Ovary (tissue), 7 donors: ENCODE measurements at regions not wholly inside any gene's neighbourhood (a gene's known extent, or its start where the extent isn't known, plus 50 kb on each side); places are given as distances from the start of the nearest gene placed in this dataset.
"Not testable (repeated sequence)": the region's sequence is repeated elsewhere in the genome, so short reads cannot be mapped to it uniquely, and the experiment has no call there.

ENCODE experiments used
- DNase-seq, 5 donors: peaks; one replicate each; pipeline ENCODE4 v3.0.0-alpha.2; 2019 to 2020
- H3K27ac ChIP-seq, 2 donors: fragments of 200-600 bp; one replicate each; pipeline versions ENCODE4 v1.5.1 to v1.8.0; 2019 to 2022
- H3K27me3 ChIP-seq: fragments of 200-600 bp; one replicate; pipeline ENCODE4 v1.8.0; 2022
- H3K36me3 ChIP-seq: fragments of 200-600 bp; sonication (generic); one replicate; pipeline ENCODE4 v1.5.1; 2019
- H3K4me1 ChIP-seq: one replicate; pipeline ENCODE4 v1.8.1; 2013; ENCODE audit warnings: mild to moderate bottlenecking, moderate library complexity; ENCODE audit not compliant: insufficient read depth
- H3K4me3 ChIP-seq: fragments of 200-600 bp; sonication (generic); one replicate; pipeline ENCODE4 v1.5.1; 2017
- H3K9me3 ChIP-seq, 2 donors: fragments of 200-600 bp in 1 of 2; sonication (generic) in 1 of 2; one replicate each; pipeline versions ENCODE4 v1.5.1 to v1.8.1; 2013 to 2019; ENCODE audit warnings: mild to moderate bottlenecking in 1 of 2, moderate library complexity in 1 of 2
- EP300 ChIP-seq: sonication (generic); formaldehyde crosslinking; IDR thresholded peaks from one replicate; pipeline ENCODE4 v1.6.1; 2017; ENCODE audit warnings: antibody characterized with exemption
- POLR2A ChIP-seq: fragments of 450-650 bp; IDR thresholded peaks from one replicate; pipeline ENCODE4 v1.6.1; 2017; ENCODE audit warnings: antibody characterized with exemption, mild to moderate bottlenecking, moderate library complexity
- WGBS, 3 donors: extraction: QIAGEN DNeasy Blood & Tissue Kit in 1 of 3; methylation state at CpG; one replicate each; pipeline versions ENCODE4 v1.1.5 to v1.1.7; 2013 to 2017; 5-methylcytosine and 5-hydroxymethylcytosine counted together
- intact Hi-C, 4 donors: fragments of 100-400 bp; cut with DNase I; formaldehyde crosslinking; loops; one replicate each; pipeline versions ENCODE4 v1.11.0 to v1.15.1; 2022 to 2023
- TF ChIP-seq, protein P1 (sequence below), 3 donors: fragments of 450-650 bp in 2 of 3; fragments of 200-600 bp in 1 of 3; IDR thresholded peaks; one replicate each; pipeline versions ENCODE4 v1.5.1 to v1.8.0; 2016 to 2022; ENCODE audit warnings: antibody characterized with exemption in 3 of 3, mild to moderate bottlenecking in 1 of 3
- donor health status: DM: no; HTN: no; CAD: no; lungs with moderate emphysema.
- donor health status: DM: no; HTN: no; CAD: no.
- donor health status: Bipolar disorder and iron deficiency.
- donor health status: DM: no; HTN: no; CAD: no.
- donor health status: DM: yes; HTN: yes; CAD: no.

DNA sequence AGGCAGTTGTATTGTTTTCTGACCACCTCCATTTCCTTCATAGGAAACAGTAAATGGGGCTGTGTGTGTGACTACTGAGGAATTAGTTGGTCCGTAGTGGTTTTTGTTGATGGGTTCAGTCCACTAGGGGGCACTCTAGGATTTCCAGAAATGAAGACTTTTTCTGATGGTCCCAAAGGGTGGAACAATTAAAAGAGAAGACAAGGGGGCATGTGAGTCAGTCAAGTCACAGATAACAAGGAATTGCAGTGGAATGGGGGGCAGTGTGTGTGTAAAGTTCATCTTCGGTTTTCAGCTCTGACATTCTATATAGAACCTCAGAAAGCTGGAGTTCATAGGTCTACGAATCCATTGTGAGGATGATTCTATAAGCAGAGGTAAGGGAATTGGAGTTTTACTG is 186.6 kb upstream of the OR4E1 start:
- no peaks in the 10 kb centered on the region for H3K4me1 ChIP-seq
- H3K9me3 ChIP-seq, result no peaks in the 10 kb centered on the region
- TF ChIP-seq, protein P1, sequence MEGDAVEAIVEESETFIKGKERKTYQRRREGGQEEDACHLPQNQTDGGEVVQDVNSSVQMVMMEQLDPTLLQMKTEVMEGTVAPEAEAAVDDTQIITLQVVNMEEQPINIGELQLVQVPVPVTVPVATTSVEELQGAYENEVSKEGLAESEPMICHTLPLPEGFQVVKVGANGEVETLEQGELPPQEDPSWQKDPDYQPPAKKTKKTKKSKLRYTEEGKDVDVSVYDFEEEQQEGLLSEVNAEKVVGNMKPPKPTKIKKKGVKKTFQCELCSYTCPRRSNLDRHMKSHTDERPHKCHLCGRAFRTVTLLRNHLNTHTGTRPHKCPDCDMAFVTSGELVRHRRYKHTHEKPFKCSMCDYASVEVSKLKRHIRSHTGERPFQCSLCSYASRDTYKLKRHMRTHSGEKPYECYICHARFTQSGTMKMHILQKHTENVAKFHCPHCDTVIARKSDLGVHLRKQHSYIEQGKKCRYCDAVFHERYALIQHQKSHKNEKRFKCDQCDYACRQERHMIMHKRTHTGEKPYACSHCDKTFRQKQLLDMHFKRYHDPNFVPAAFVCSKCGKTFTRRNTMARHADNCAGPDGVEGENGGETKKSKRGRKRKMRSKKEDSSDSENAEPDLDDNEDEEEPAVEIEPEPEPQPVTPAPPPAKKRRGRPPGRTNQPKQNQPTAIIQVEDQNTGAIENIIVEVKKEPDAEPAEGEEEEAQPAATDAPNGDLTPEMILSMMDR (IDR thresholded peaks at IDR 0.05), result no peak
- TF ChIP-seq EP300, result no peak
- no peak for TF ChIP-seq POLR2A
- DNase-seq, result no peak
- no peaks in the 10 kb centered on the region for H3K36me3 ChIP-seq
- H3K27ac ChIP-seq, result no peak overlapping the region
- intact Hi-C loops, result no loop called here
- no peak overlapping the region for H3K4me3 ChIP-seq
- peaks cover 2% of the 10 kb centered on the region for H3K27me3 ChIP-seq
- 59 to 65% (median 60%) methylated on average over 3 of the region's 3 CpGs for WGBS, 3 donors

DNA sequence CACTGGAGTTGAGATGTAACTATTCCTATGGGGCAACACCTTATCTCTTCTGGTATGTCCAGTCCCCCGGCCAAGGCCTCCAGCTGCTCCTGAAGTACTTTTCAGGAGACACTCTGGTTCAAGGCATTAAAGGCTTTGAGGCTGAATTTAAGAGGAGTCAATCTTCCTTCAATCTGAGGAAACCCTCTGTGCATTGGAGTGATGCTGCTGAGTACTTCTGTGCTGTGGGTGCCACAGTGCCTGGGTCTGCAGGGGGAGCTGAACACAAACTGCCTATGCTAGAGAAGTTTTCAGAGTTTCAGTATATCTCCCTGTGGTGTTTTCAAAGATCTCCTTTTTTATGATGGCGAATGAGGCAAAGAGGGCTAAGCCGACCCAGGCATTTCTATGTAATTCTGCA is 179.2 kb upstream of the OR4E1 start:
- WGBS, 3 donors, result 62 to 75% (median 68%) methylated on average over 3 of the region's 3 CpGs
- no peak overlapping the region for H3K4me3 ChIP-seq

DNA sequence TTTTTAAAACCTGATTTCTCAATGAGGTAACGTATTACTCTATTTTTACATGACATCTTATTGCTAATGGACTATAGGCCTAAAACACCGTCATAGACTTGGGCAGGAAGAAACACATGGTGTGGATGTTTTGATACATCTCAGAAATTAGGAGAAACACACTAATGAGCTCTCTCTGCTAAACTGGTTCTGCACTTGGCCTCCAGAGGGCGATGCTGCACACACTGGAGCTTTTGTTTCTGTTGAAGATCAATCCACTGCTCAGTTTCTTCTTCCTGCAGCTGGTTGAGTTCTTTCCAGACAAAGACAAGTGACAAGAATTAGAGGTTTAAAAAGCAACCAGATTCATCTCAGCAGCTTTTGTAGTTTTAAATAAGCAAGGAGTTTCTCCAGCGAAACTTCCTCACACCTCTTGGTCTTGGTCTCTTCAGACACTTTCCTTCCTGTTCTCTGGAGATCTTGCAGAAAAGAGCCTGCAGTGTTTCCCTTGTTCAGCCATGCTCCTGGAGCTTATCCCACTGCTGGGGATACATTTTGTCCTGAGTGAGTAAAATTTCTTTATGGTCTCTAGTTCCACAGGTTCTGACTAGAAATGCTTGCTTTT is 178.5 kb upstream of the OR4E1 start:
- intact Hi-C loops, result no loop called here
- DNase-seq, result no peak
- Histone ChIP-seq H3K4me1 (no peaks in the 10 kb centered on the region), H3K27me3 (peaks cover 2% of the 10 kb centered on the region), H3K4me3 (no peak overlapping the region), H3K9me3 (no peaks in the 10 kb centered on the region), H3K36me3 (no peaks in the 10 kb centered on the region), H3K27ac (no peak overlapping the region)
- TF ChIP-seq EP300 (no peak), POLR2A (no peak)
- TF ChIP-seq, protein P1 (IDR thresholded peaks at IDR 0.05), result no peak
- WGBS, 3 donors, result 19 to 30% (median 22%) methylated on average over 4 of the region's 4 CpGs

More for the DNA sequence above, 179.2 kb upstream of the OR4E1 start:
- TF ChIP-seq POLR2A, result no peak
- no peak for TF ChIP-seq EP300
- TF ChIP-seq, protein P1 (IDR thresholded peaks at IDR 0.05), result no peak
- Histone ChIP-seq H3K9me3 (no peaks in the 10 kb centered on the region), H3K27me3 (peaks cover 2% of the 10 kb centered on the region), H3K27ac (no peak overlapping the region), H3K4me1 (no peaks in the 10 kb centered on the region), H3K36me3 (no peaks in the 10 kb centered on the region)
- no peak for DNase-seq
- intact Hi-C loops, result no loop called here

DNA sequence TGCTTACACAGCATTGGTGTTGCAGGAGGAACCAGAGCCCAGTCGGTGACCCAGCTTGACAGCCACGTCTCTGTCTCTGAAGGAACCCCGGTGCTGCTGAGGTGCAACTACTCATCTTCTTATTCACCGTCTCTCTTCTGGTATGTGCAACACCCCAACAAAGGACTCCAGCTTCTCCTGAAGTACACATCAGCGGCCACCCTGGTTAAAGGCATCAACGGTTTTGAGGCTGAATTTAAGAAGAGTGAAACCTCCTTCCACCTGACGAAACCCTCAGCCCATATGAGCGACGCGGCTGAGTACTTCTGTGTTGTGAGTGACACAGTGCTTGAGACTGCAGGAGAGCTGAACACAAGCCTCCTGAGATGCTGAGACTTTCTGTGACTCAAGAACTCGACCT is 173.3 kb upstream of the OR4E1 start:
- H3K9me3 ChIP-seq, H3K27ac ChIP-seq, H3K27me3 ChIP-seq, H3K4me3 ChIP-seq, H3K36me3 ChIP-seq, intact Hi-C loops, H3K4me1 ChIP-seq, DNase-seq: not testable (repeated sequence)
- 69 to 71% (median 71%) methylated on average over 11 of the region's 11 CpGs for WGBS, 3 donors

DNA sequence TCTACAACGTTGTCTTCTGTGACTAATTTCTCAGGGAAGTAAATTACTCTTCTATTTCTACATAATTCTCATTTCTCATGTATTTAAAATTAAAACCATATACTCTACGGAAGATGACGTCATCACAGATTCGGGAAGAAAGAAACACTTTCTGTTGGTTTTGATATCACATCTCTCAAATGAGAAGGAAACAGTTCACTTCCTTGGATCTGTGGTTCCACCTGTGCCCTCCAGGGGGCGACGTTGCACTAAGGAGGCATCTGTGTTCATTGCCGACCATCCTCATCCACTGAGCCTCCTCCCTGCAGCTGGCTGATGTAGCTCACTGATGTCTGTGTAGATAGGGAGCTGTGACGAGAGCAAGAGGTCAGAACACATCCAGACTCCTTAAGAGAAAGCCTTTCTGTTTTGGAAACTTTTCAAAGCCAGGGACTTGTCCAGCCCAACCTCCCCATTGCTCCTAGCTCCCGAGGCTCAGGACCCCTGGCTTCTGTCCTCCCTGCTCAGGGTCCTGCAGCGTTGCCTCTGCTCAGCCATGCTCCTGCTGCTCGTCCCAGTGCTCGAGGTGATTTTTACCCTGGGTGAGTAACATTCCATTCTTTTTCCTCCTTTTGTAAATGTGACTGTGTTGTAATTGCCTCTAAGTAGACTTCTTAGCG is 172.7 kb upstream of the OR4E1 start:
- WGBS, 3 donors, result 29 to 32% (median 32%) methylated on average over 13 of the region's 13 CpGs

More for the DNA sequence above, 172.7 kb upstream of the OR4E1 start:
- no peaks in the 10 kb centered on the region for H3K9me3 ChIP-seq
- H3K36me3 ChIP-seq, result no peaks in the 10 kb centered on the region
- TF ChIP-seq POLR2A (no peak), EP300 (no peak)
- TF ChIP-seq, protein P1 (IDR thresholded peaks at IDR 0.05), result no peak
- no peak for DNase-seq
- H3K27me3 ChIP-seq, result no peaks in the 10 kb centered on the region
- no peak overlapping the region for H3K27ac ChIP-seq
- no peak overlapping the region for H3K4me3 ChIP-seq
- intact Hi-C loops, result no loop called here
- no peaks in the 10 kb centered on the region for H3K4me1 ChIP-seq
